Skeletal muscle satellite cell (primary cell): ENCODE measurements at regions not wholly inside any gene's neighbourhood (a gene's known extent, or its start where the extent isn't known, plus 50 kb on each side); places are given as distances from the start of the nearest gene placed in this dataset.

ENCODE experiments used
- H3K27me3 ChIP-seq: 2 replicates; pipeline ENCODE4 v1.7.0; 2013; ENCODE audit warnings: low read length; ENCODE audit not compliant: control insufficient read depth, insufficient read depth
- H3K36me3 ChIP-seq: 2 replicates; pipeline ENCODE4 v1.7.0; 2013; ENCODE audit warnings: mild to moderate bottlenecking, control low read depth, low read length; ENCODE audit not compliant: insufficient read depth
- H3K4me1 ChIP-seq: 2 replicates; pipeline ENCODE4 v1.7.0; 2013; ENCODE audit warnings: low read length; ENCODE audit not compliant: control insufficient read depth, insufficient read depth
- H3K4me2 ChIP-seq: 2 replicates; pipeline ENCODE4 v1.7.0; 2013; ENCODE audit warnings: mild to moderate bottlenecking, low read length
- H3K4me3 ChIP-seq: 2 replicates; pipeline ENCODE4 v1.7.0; 2013; ENCODE audit warnings: low read length
- H3K9ac ChIP-seq: 2 replicates; pipeline ENCODE4 v1.7.0; 2013; ENCODE audit warnings: mild to moderate bottlenecking, low read depth, low read length, moderate library complexity
- H3K9me3 ChIP-seq: replicated peaks from 2 replicates; pipeline ENCODE4 v1.7.0; 2013; ENCODE audit warnings: mild to moderate bottlenecking, control low read depth, low read length

GRCh38 chr5:54639621-54640020 is 122.1 kb downstream of the SNX18 start:
- no peaks in the 10 kb centered on the region for H3K9me3 ChIP-seq
- H3K9ac ChIP-seq, result no peak overlapping the region

GRCh38 chr5:54638106-54638505 is 120.5 kb downstream of the SNX18 start:
- Histone ChIP-seq H3K9me3 (no peaks in the 10 kb centered on the region), H3K4me1 (peaks cover under 1% of the 10 kb centered on the region), H3K4me3 (no peak overlapping the region), H3K36me3 (no peaks in the 10 kb centered on the region), H3K9ac (no peak overlapping the region), H3K27me3 (no peaks in the 10 kb centered on the region), H3K4me2 (no peak overlapping the region)

More at GRCh38 chr5:54639621-54640020, 122.1 kb downstream of the SNX18 start:
- Histone ChIP-seq H3K4me3 (no peak overlapping the region), H3K27me3 (no peaks in the 10 kb centered on the region), H3K4me1 (peaks cover 15% of the 10 kb centered on the region), H3K4me2 (no peak overlapping the region), H3K36me3 (no peaks in the 10 kb centered on the region)

- H3K4me2 ChIP-seq, result no peak overlapping the region
- H3K4me1 ChIP-seq, result no peaks in the 10 kb centered on the region
- H3K9ac ChIP-seq, result no peak overlapping the region
- no peaks in the 10 kb centered on the region for H3K9me3 ChIP-seq
- H3K36me3 ChIP-seq, result no peaks in the 10 kb centered on the region
- no peaks in the 10 kb centered on the region for H3K27me3 ChIP-seq
- no peak overlapping the region for H3K4me3 ChIP-seq
Observed at GRCh38 chr5:54637654-54638053, 120.1 kb downstream of the SNX18 start.

- no peaks in the 10 kb centered on the region for H3K27me3 ChIP-seq
- H3K4me2 ChIP-seq, result no peak overlapping the region
- no peaks in the 10 kb centered on the region for H3K9me3 ChIP-seq
- no peaks in the 10 kb centered on the region for H3K36me3 ChIP-seq
- no peaks in the 10 kb centered on the region for H3K4me1 ChIP-seq
- H3K4me3 ChIP-seq, result no peak overlapping the region
- H3K9ac ChIP-seq, result no peak overlapping the region
Observed at GRCh38 chr5:54634089-54634488, 116.5 kb downstream of the SNX18 start.

- H3K4me3 ChIP-seq, result no peak overlapping the region
- no peaks in the 10 kb centered on the region for H3K36me3 ChIP-seq
- H3K9me3 ChIP-seq, result no peaks in the 10 kb centered on the region
- H3K4me2 ChIP-seq, result no peak overlapping the region
- no peaks in the 10 kb centered on the region for H3K27me3 ChIP-seq
- H3K9ac ChIP-seq, result no peak overlapping the region
- no peaks in the 10 kb centered on the region for H3K4me1 ChIP-seq
Observed at GRCh38 chr5:54632131-54632701, 114.7 kb downstream of the SNX18 start.

- Histone ChIP-seq H3K4me3 (no peak overlapping the region), H3K4me1 (no peaks in the 10 kb centered on the region), H3K4me2 (no peak overlapping the region), H3K9me3 (no peaks in the 10 kb centered on the region), H3K9ac (no peak overlapping the region), H3K36me3 (no peaks in the 10 kb centered on the region), H3K27me3 (no peaks in the 10 kb centered on the region)
Observed at GRCh38 chr5:54630738-54631359, 113.3 kb downstream of the SNX18 start.

- H3K27me3 ChIP-seq, result no peaks in the 10 kb centered on the region
- no peaks in the 10 kb centered on the region for H3K36me3 ChIP-seq
- H3K9ac ChIP-seq, result no peak overlapping the region
- no peaks in the 10 kb centered on the region for H3K9me3 ChIP-seq
- H3K4me2 ChIP-seq, result no peak overlapping the region
- H3K4me1 ChIP-seq, result peaks cover 11% of the 10 kb centered on the region
- H3K4me3 ChIP-seq, result no peak overlapping the region
Observed at GRCh38 chr5:54629115-54629514, 111.6 kb downstream of the SNX18 start.

- peaks cover 11% of the 10 kb centered on the region for H3K4me1 ChIP-seq
- H3K36me3 ChIP-seq, result no peaks in the 10 kb centered on the region
- no peaks in the 10 kb centered on the region for H3K27me3 ChIP-seq
- no peaks in the 10 kb centered on the region for H3K9me3 ChIP-seq
- H3K9ac ChIP-seq, result no peak overlapping the region
- no peak overlapping the region for H3K4me2 ChIP-seq
- no peak overlapping the region for H3K4me3 ChIP-seq
Observed at GRCh38 chr5:54628050-54628449, 110.5 kb downstream of the SNX18 start.

GRCh38 chr5:54626407-54626806 is 108.8 kb downstream of the SNX18 start:
- Histone ChIP-seq H3K36me3 (no peaks in the 10 kb centered on the region), H3K4me3 (no peak overlapping the region), H3K27me3 (no peaks in the 10 kb centered on the region), H3K4me1 (peaks cover 11% of the 10 kb centered on the region), H3K4me2 (no peak overlapping the region), H3K9ac (no peak overlapping the region), H3K9me3 (no peaks in the 10 kb centered on the region)

GRCh38 chr5:54624805-54625568 is 107.4 kb downstream of the SNX18 start:
- H3K4me2 ChIP-seq, result peak overlapping the region; percentile 58
- H3K9ac ChIP-seq, result no peak overlapping the region
- peaks cover 11% of the 10 kb centered on the region for H3K4me1 ChIP-seq
- no peaks in the 10 kb centered on the region for H3K27me3 ChIP-seq
- no peaks in the 10 kb centered on the region for H3K9me3 ChIP-seq
- H3K36me3 ChIP-seq, result no peaks in the 10 kb centered on the region
- no peak overlapping the region for H3K4me3 ChIP-seq

- Histone ChIP-seq H3K4me1 (peaks cover 11% of the 10 kb centered on the region), H3K9ac (no peak overlapping the region)
Observed at GRCh38 chr5:54621709-54622108, 104.2 kb downstream of the SNX18 start.

More at GRCh38 chr5:54621709-54622108, 104.2 kb downstream of the SNX18 start:
- Histone ChIP-seq H3K4me3 (no peak overlapping the region), H3K36me3 (no peaks in the 10 kb centered on the region), H3K9me3 (no peaks in the 10 kb centered on the region), H3K4me2 (no peak overlapping the region), H3K27me3 (no peaks in the 10 kb centered on the region)
